Activated CD4-positive, alpha-beta T cell treated with anti-CD3 and anti-CD28 coated beads, Interleukin-2, amount 50 U/mL, for 24 hours (primary cell): ENCODE measurements at regions not wholly inside any gene's neighbourhood (a gene's known extent, or its start where the extent isn't known, plus 50 kb on each side); places are given as distances from the start of the nearest gene placed in this dataset.
"Not testable (repeated sequence)": the region's sequence is repeated elsewhere in the genome, so short reads cannot be mapped to it uniquely, and the experiment has no call there.

Experiments
- DNase-seq, 2 donors: peaks; one replicate each; pipeline ENCODE4 v3.0.0-alpha.2; 2020; ENCODE audit warnings: low read depth in 1 of 2, low spot score in 1 of 2

GRCh38 chr16:11414815-11415775, 69.8 kb downstream of the RMI2 start:
- DNase-seq: no peak

GRCh38 chr16:11416228-11417001, 71.2 kb downstream of the RMI2 start:
- DNase-seq: no peak

GRCh38 chr16:11417487-11417886, 72.2 kb downstream of the RMI2 start:
- DNase-seq: no peak

GRCh38 chr16:11418506-11418905, 73.2 kb downstream of the RMI2 start:
- DNase-seq: no peak

GRCh38 chr16:11420067-11420466, 74.8 kb downstream of the RMI2 start:
- not testable (repeated sequence) for DNase-seq

GRCh38 chr16:11420895-11421294, 75.6 kb downstream of the RMI2 start:
- DNase-seq: no peak

- no peak for DNase-seq
Observed at GRCh38 chr16:11422381-11423314, 77.4 kb downstream of the RMI2 start.

GRCh38 chr16:11423315-11424117, 78.3 kb downstream of the RMI2 start:
- no peak for DNase-seq

GRCh38 chr16:11424118-11424460, 78.8 kb downstream of the RMI2 start:
- no peak for DNase-seq

- no peak for DNase-seq
Observed at GRCh38 chr16:11425140-11425539, 79.9 kb downstream of the RMI2 start.

GRCh38 chr16:11428623-11428953, 83.3 kb downstream of the RMI2 start:
- no peak for DNase-seq

- DNase-seq: no peak
Observed at GRCh38 chr16:11429123-11429522, 83.9 kb downstream of the RMI2 start.

GRCh38 chr16:11429823-11430222, 84.6 kb downstream of the RMI2 start:
- no peak for DNase-seq

- DNase-seq: no peak
Observed at GRCh38 chr16:11430601-11431317, 85.5 kb downstream of the RMI2 start.

GRCh38 chr16:11431915-11432465, 86.7 kb downstream of the RMI2 start:
- no peak for DNase-seq

- DNase-seq: no peak
Observed at GRCh38 chr16:11432856-11433395, 87.7 kb downstream of the RMI2 start.

GRCh38 chr16:11435576-11435975, 90.3 kb downstream of the RMI2 start:
- DNase-seq: no peak

GRCh38 chr16:11437069-11437468, 91.8 kb downstream of the RMI2 start:
- no peak for DNase-seq
